ENCODE measurements at regions not wholly inside any gene's neighbourhood (a gene's known extent, or its start where the extent isn't known, plus 50 kb on each side); places are given as distances from the start of the nearest gene placed in this dataset.
"Not testable (repeated sequence)": the region's sequence is repeated elsewhere in the genome, so short reads cannot be mapped to it uniquely, and the experiment has no call there.

- Histone ChIP-seq H3K27ac (no peak overlapping the region), H3K9me3 (no peaks in the 10 kb centered on the region), H3K36me3 (no peaks in the 10 kb centered on the region), H3K4me1 (no peaks in the 10 kb centered on the region), H3K4me3 (no peak overlapping the region), H3K27me3 (no peaks in the 10 kb centered on the region)
- TF ChIP-seq POLR2A (IDR thresholded peaks at IDR 0.05) (no peak), CTCF (IDR thresholded peaks at IDR 0.05) (no peak)
- DNase-seq: no peak
Observed at GRCh38 chrX:84760560-84760959, 243.1 kb upstream of the APOOL start.

- no peak overlapping the region for H3K27ac ChIP-seq
- TF ChIP-seq CTCF (IDR thresholded peaks at IDR 0.05) (no peak), POLR2A (IDR thresholded peaks at IDR 0.05) (no peak)
- H3K4me3 ChIP-seq: no peak overlapping the region
- no peaks in the 10 kb centered on the region for H3K27me3 ChIP-seq
- no peaks in the 10 kb centered on the region for H3K4me1 ChIP-seq
- H3K9me3 ChIP-seq: no peaks in the 10 kb centered on the region
- no peaks in the 10 kb centered on the region for H3K36me3 ChIP-seq
- no peak for DNase-seq
Observed at GRCh38 chrX:84796321-84796720, 207.4 kb upstream of the APOOL start.

- DNase-seq: no peak
- Histone ChIP-seq H3K4me1 (no peaks in the 10 kb centered on the region), H3K4me3 (no peak overlapping the region), H3K27ac (no peak overlapping the region), H3K9me3 (no peaks in the 10 kb centered on the region), H3K36me3 (no peaks in the 10 kb centered on the region), H3K27me3 (no peaks in the 10 kb centered on the region)
- TF ChIP-seq POLR2A (IDR thresholded peaks at IDR 0.05) (no peak), CTCF (IDR thresholded peaks at IDR 0.05) (no peak)
Observed at GRCh38 chrX:84830836-84831235, 172.8 kb upstream of the APOOL start.

GRCh38 chrX:84846541-84846940, 157.1 kb upstream of the APOOL start:
- not testable (repeated sequence) for DNase-seq, H3K27me3 ChIP-seq, H3K36me3 ChIP-seq, H3K27ac ChIP-seq, H3K4me1 ChIP-seq, H3K4me3 ChIP-seq, H3K9me3 ChIP-seq

GRCh38 chrX:84851183-84851582, 152.5 kb upstream of the APOOL start:
- DNase-seq: not testable (repeated sequence)

GRCh38 chrX:84856791-84857190, 146.9 kb upstream of the APOOL start:
- H3K4me1 ChIP-seq, H3K36me3 ChIP-seq, H3K4me3 ChIP-seq, DNase-seq, H3K27me3 ChIP-seq, H3K9me3 ChIP-seq, H3K27ac ChIP-seq: not testable (repeated sequence)

More at GRCh38 chrX:84851183-84851582, 152.5 kb upstream of the APOOL start:
- H3K27me3 ChIP-seq, H3K36me3 ChIP-seq, H3K4me1 ChIP-seq, H3K9me3 ChIP-seq, H3K27ac ChIP-seq, H3K4me3 ChIP-seq: not testable (repeated sequence)

- H3K27me3 ChIP-seq, H3K9me3 ChIP-seq, H3K36me3 ChIP-seq, H3K4me3 ChIP-seq, DNase-seq, H3K27ac ChIP-seq, H3K4me1 ChIP-seq: not testable (repeated sequence)
Observed at GRCh38 chrX:84858771-84859170, 144.9 kb upstream of the APOOL start.

- H3K27me3 ChIP-seq: no peaks in the 10 kb centered on the region
- TF ChIP-seq CTCF (IDR thresholded peaks at IDR 0.05): no peak
- TF ChIP-seq POLR2A (IDR thresholded peaks at IDR 0.05): no peak
- no peak overlapping the region for H3K27ac ChIP-seq
- no peaks in the 10 kb centered on the region for H3K9me3 ChIP-seq
- no peaks in the 10 kb centered on the region for H3K36me3 ChIP-seq
- no peak overlapping the region for H3K4me3 ChIP-seq
- no peaks in the 10 kb centered on the region for H3K4me1 ChIP-seq
- no peak for DNase-seq
Observed at GRCh38 chrX:84865113-84865512, 138.6 kb upstream of the APOOL start.

- not testable (repeated sequence) for H3K36me3 ChIP-seq, H3K9me3 ChIP-seq, DNase-seq, H3K27me3 ChIP-seq, H3K27ac ChIP-seq, H3K4me3 ChIP-seq, H3K4me1 ChIP-seq
Observed at GRCh38 chrX:84870281-84870680, 133.4 kb upstream of the APOOL start.

- DNase-seq, H3K27me3 ChIP-seq, H3K9me3 ChIP-seq, H3K4me3 ChIP-seq, H3K36me3 ChIP-seq, H3K4me1 ChIP-seq, H3K27ac ChIP-seq: not testable (repeated sequence)
Observed at GRCh38 chrX:84872160-84872771, 131.4 kb upstream of the APOOL start.
